MM.1S (cell line): ENCODE measurements at regions not wholly inside any gene's neighbourhood (a gene's known extent, or its start where the extent isn't known, plus 50 kb on each side); places are given as distances from the start of the nearest gene placed in this dataset.
"Not testable (repeated sequence)": the region's sequence is repeated elsewhere in the genome, so short reads cannot be mapped to it uniquely, and the experiment has no call there.

Experiments used
- EZH2 ChIP-seq: fragments of 300-600 bp; sonication (generic); optimal IDR thresholded peaks from 2 replicates; pipeline ENCODE3; 2017; ENCODE audit warnings: low read depth, mild to moderate bottlenecking, antibody characterized with exemption, low read length, mixed read lengths
- EZH2phosphoT487 ChIP-seq: fragments of 300-600 bp; sonication (generic); IDR thresholded peaks from 2 replicates; pipeline ENCODE4 v1.6.1; 2018; ENCODE audit warnings: antibody characterized with exemption, low read length
- TF ChIP-seq, protein P1 (sequence below): fragments of 300-600 bp; sonication (generic); IDR thresholded peaks from 2 replicates; pipeline ENCODE4 v1.5.1; 2016; ENCODE audit warnings: antibody characterized with exemption, low read length, mixed read lengths

DNA sequence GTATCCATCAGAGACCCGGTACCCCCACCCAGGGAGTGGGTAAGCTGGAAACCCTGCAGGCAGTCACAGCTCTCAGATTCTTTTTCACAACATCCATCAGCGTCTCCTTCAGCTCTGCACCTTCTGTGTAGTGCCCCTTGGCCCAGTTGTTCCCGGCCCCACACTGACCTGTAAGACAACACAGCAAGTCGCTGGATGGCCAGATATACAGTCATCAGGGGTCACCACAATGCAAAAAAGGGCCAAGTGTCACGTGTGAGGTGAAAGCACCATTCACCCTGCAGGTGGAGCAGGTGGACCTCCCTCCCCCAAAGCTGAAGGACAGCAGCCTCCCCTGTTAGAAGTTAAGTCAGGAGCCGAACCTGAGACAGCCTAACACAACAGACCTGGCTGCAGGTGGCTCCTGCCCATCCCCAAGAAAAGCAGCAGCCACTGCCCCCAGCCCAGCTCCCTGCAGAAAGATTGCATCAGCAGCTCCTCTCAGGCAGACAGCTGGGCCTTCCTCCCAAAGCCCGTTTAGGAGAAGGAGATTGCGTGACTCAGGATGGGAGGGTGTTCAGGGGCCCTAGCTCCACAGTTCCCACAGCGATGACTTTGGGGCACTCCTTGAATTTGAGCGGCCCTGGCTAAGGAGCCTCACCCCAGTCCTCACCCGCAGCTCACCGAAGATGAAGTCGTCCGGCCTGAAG, 69.3 kb upstream of the ZNF678 start:
- TF ChIP-seq, protein P1, sequence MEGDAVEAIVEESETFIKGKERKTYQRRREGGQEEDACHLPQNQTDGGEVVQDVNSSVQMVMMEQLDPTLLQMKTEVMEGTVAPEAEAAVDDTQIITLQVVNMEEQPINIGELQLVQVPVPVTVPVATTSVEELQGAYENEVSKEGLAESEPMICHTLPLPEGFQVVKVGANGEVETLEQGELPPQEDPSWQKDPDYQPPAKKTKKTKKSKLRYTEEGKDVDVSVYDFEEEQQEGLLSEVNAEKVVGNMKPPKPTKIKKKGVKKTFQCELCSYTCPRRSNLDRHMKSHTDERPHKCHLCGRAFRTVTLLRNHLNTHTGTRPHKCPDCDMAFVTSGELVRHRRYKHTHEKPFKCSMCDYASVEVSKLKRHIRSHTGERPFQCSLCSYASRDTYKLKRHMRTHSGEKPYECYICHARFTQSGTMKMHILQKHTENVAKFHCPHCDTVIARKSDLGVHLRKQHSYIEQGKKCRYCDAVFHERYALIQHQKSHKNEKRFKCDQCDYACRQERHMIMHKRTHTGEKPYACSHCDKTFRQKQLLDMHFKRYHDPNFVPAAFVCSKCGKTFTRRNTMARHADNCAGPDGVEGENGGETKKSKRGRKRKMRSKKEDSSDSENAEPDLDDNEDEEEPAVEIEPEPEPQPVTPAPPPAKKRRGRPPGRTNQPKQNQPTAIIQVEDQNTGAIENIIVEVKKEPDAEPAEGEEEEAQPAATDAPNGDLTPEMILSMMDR: not testable (repeated sequence)
- not testable (repeated sequence) for TF ChIP-seq EZH2phosphoT487, EZH2
